SU-DHL-6 (cell line): ENCODE measurements at regions not wholly inside any gene's neighbourhood (a gene's known extent, or its start where the extent isn't known, plus 50 kb on each side); places are given as distances from the start of the nearest gene placed in this dataset.

Experiments
- CTCF ChIP-seq: fragments of 200-600 bp; sonication (generic); IDR thresholded peaks from one replicate; pipeline ENCODE4 v1.5.1; 2017; ENCODE audit warnings: antibody characterized with exemption, mild to moderate bottlenecking, low read length, moderate library complexity; ENCODE audit not compliant: insufficient read depth, poor library complexity, severe bottlenecking
- EZH2phosphoT487 ChIP-seq: fragments of 200-600 bp; sonication (generic), shearing (Covaris generic); conservative IDR thresholded peaks from 2 replicates; pipeline ENCODE4 v1.6.1; 2018; ENCODE audit warnings: mild to moderate bottlenecking, antibody characterized with exemption, low read length, moderate library complexity, mixed read lengths

- TF ChIP-seq CTCF, result no peak
- no peak for TF ChIP-seq EZH2phosphoT487
Observed at GRCh38 chr22:22169923-22170322, 74.7 kb upstream of the VPREB1 start.
